GM12878 (cell line): ENCODE measurements at regions not wholly inside any gene's neighbourhood (a gene's known extent, or its start where the extent isn't known, plus 50 kb on each side); places are given as distances from the start of the nearest gene placed in this dataset.

Experiments used
- BHLHE40 ChIP-seq, 2 experiments: fragments of 450-650 bp in 1 of 2; IDR thresholded peaks; 2 replicates each; pipeline ENCODE4 v1.6.1; 2011 to 2017; ENCODE audit warnings: low read depth in 2 of 2, borderline replicate concordance in 1 of 2, improper control_type of control experiment in 1 of 2, low read length in 1 of 2, mild to moderate bottlenecking in 1 of 2
- CTCF ChIP-seq, 3 experiments: IDR thresholded peaks in 2 of 3; conservative IDR thresholded peaks in 1 of 3; 2 replicates each; pipeline ENCODE4 v1.5.1; 2011; ENCODE audit warnings: low read depth in 3 of 3, low read length in 3 of 3, mild to moderate bottlenecking in 3 of 3, control low read depth in 2 of 3, moderate library complexity in 2 of 3, inconsistent platforms in 1 of 3, mixed read lengths in 1 of 3; ENCODE audit not compliant: control insufficient read depth in 2 of 3, insufficient read depth in 1 of 3; ENCODE audit errors: extremely low read depth in 1 of 3
- MXI1 ChIP-seq: fragments of 150-350 bp; IDR thresholded peaks from 2 replicates; pipeline ENCODE4 v1.6.1; 2011; ENCODE audit warnings: low read depth, mild to moderate bottlenecking, inconsistent platforms, low read length, improper control_type of control experiment
- NFIC ChIP-seq: IDR thresholded peaks from 2 replicates; pipeline ENCODE4 v1.6.1; 2012; ENCODE audit warnings: low read depth, mild to moderate bottlenecking, inconsistent platforms, low read length, moderate library complexity
- NR2C2 ChIP-seq: IDR thresholded peaks from 2 replicates; pipeline ENCODE4 v1.6.1; 2011; ENCODE audit warnings: borderline replicate concordance, low read depth; ENCODE audit not compliant: control insufficient read depth, insufficient read length
- POLR2A ChIP-seq: IDR thresholded peaks from 2 replicates; pipeline ENCODE4 v1.6.1; 2011; ENCODE audit warnings: low read depth, mild to moderate bottlenecking, low read length
- POLR2AphosphoS5 ChIP-seq: IDR thresholded peaks from 2 replicates; pipeline ENCODE4 v1.6.1; 2011; ENCODE audit warnings: mild to moderate bottlenecking, low read length, inconsistent platforms
- SMC3 ChIP-seq: IDR thresholded peaks from 2 replicates; pipeline ENCODE4 v1.6.1; 2011; ENCODE audit warnings: low read length, improper control_type of control experiment, borderline replicate concordance

- TF ChIP-seq SMC3 (no peak), POLR2A (no peak), NR2C2 (no peak), CTCF (IDR thresholded peaks at IDR 0.05 in 2 of 3, conservative IDR thresholded peaks at IDR 0.05 in 1 of 3; ENCODE audit: control insufficient read depth in 2 of 3, extremely low read depth in 1 of 3, insufficient read depth in 1 of 3, low read depth in 3 of 3, low read length in 3 of 3) (no peak), NFIC (no peak), MXI1 (no peak), POLR2AphosphoS5 (no peak), BHLHE40 (IDR thresholded peaks at IDR 0.05; ENCODE audit: borderline replicate concordance in 1 of 2, low read depth in 2 of 2, low read length in 1 of 2) (no peak)
Observed at GRCh38 chr3:96059301-96059700, 755.1 kb upstream of the EPHA6 start.
